Right lobe of liver (tissue), 6 donors: ENCODE measurements at regions not wholly inside any gene's neighbourhood (a gene's known extent, or its start where the extent isn't known, plus 50 kb on each side); places are given as distances from the start of the nearest gene placed in this dataset.
A peak's percentile ranks its signal among the peaks of the same experiment; 100 is the strongest.

ENCODE experiments used
- ATAC-seq, 4 donors: fragments of 200-7000 bp; cut with Tn5 transposase; one replicate each; pipeline ENCODE4 v1.9.1; 2020; ENCODE audit warnings: mild to moderate bottlenecking in 4 of 4, moderate library complexity in 4 of 4
- DNase-seq, 3 donors: peaks; one replicate each; pipeline ENCODE4 v3.0.0-alpha.2; 2020
- H3K27ac ChIP-seq, 3 donors: fragments of 200-600 bp; one replicate each; pipeline ENCODE4 v1.8.0; 2022
- H3K27me3 ChIP-seq, 2 donors: fragments of 200-600 bp; one replicate each; pipeline ENCODE4 v1.8.0; 2022
- H3K36me3 ChIP-seq, 4 donors: fragments of 200-600 bp; sonication (generic) in 1 of 4; one replicate each; pipeline versions ENCODE4 v1.5.1 to v1.8.0; 2017 to 2022; ENCODE audit warnings: control low read depth in 1 of 4
- H3K4me1 ChIP-seq, 4 donors: fragments of 200-600 bp; sonication (generic) in 1 of 4; one replicate each; pipeline versions ENCODE4 v1.5.1 to v1.8.0; 2017 to 2022; ENCODE audit warnings: control low read depth in 1 of 4
- H3K4me3 ChIP-seq, 3 donors: fragments of 200-600 bp; one replicate each; pipeline ENCODE4 v1.8.0; 2022
- H3K9me3 ChIP-seq, 4 donors: fragments of 200-600 bp; sonication (generic) in 1 of 4; one replicate each; pipeline versions ENCODE4 v1.5.1 to v1.8.0; 2017 to 2022; ENCODE audit warnings: control low read depth in 1 of 4
- POLR2A ChIP-seq: fragments of 450-650 bp; IDR thresholded peaks from one replicate; pipeline ENCODE4 v1.6.1; 2017; ENCODE audit warnings: antibody characterized with exemption, mild to moderate bottlenecking
- WGBS: methylation state at CpG from one replicate; pipeline ENCODE4 v1.1.6; 2018; ENCODE audit warnings: low coverage, low lambda C conversion rate; ENCODE audit not compliant: insufficient coverage; ENCODE audit errors: missing lambda C conversion rate; 5-methylcytosine and 5-hydroxymethylcytosine counted together
- intact Hi-C, 2 donors: fragments of 100-400 bp; cut with DNase I; formaldehyde crosslinking; loops; one replicate each; pipeline versions ENCODE4 v1.11.2 to v1.14.1; 2022
- TF ChIP-seq, protein P1 (sequence below), 4 donors: fragments of 200-600 bp in 3 of 4; fragments of 450-650 bp in 1 of 4; IDR thresholded peaks; one replicate each; pipeline versions ENCODE4 v1.5.1 to v1.8.0; 2016 to 2022; ENCODE audit warnings: antibody characterized with exemption in 4 of 4, mild to moderate bottlenecking in 2 of 4
- donor health status: DM: no; HTN: yes; CAD: no.
- donor health status: DM: no; HTN: no; CAD: no.
- donor health status: DM: no; HTN: no; CAD: no.
- donor health status: DM: no; HTN: yes; CAD: no.
- donor health status: DM: no; HTN: yes; CAD: no.

GRCh38 chr10:123556736-123557135 lies 109.4 kb upstream of the GPR26 start:
- TF ChIP-seq, protein P1, sequence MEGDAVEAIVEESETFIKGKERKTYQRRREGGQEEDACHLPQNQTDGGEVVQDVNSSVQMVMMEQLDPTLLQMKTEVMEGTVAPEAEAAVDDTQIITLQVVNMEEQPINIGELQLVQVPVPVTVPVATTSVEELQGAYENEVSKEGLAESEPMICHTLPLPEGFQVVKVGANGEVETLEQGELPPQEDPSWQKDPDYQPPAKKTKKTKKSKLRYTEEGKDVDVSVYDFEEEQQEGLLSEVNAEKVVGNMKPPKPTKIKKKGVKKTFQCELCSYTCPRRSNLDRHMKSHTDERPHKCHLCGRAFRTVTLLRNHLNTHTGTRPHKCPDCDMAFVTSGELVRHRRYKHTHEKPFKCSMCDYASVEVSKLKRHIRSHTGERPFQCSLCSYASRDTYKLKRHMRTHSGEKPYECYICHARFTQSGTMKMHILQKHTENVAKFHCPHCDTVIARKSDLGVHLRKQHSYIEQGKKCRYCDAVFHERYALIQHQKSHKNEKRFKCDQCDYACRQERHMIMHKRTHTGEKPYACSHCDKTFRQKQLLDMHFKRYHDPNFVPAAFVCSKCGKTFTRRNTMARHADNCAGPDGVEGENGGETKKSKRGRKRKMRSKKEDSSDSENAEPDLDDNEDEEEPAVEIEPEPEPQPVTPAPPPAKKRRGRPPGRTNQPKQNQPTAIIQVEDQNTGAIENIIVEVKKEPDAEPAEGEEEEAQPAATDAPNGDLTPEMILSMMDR (IDR thresholded peaks at IDR 0.05) = no peak
- no peak for TF ChIP-seq POLR2A
- no peaks in the 10 kb centered on the region for H3K9me3 ChIP-seq
- WGBS = no CpG with 5 or more reads among the region's 16 CpGs
- H3K27me3 ChIP-seq = no peaks in the 10 kb centered on the region
- ATAC-seq (no peak), DNase-seq (no peak)
- intact Hi-C loops = loop anchor here (5.0 to 10.0 kb wide), 3 partner anchors 422 to 512 kb away; partner anchors contain the start of gene HMX3 (in 1 of the 2)
- no peaks in the 10 kb centered on the region for H3K4me1 ChIP-seq
- H3K4me3 ChIP-seq = no peak overlapping the region
- no peaks in the 10 kb centered on the region for H3K36me3 ChIP-seq
- H3K27ac ChIP-seq = no peak overlapping the region

DNA sequence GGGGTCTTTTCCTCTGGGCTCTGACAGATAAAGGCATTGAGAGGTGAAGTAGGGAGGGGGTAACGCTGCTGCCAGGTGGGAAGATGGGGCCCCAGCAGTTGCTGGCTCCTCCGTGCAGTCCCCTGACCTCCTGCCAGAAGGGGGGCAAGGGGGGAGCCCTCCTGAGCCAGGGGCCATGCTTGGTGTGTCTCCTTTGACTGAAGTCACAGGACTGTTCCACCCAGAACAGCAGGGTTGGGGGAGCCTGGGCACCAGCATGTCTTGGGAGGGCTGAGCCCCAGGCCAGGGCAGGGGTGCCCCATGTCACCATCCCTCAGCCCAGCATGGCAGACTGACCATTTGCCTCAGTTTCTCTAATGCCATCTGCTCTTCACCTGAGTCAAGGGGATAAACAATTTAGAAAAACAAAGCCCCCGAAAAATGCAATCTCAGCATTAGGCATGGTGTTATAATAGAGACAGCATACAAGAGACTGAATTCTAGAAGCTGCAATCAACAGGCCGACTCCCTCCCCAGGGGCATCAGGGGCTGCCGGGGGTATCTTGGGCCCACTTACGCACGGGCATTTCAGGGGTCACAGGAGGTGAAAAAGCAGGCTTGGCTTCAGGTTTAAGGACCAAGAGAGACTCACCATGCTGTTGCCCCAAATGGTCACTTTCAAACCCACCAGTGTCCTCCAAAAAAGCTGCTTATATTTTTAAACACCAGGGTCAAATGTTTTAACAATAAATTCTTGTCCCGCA lies 108.6 kb upstream of the GPR26 start:
- no peak overlapping the region for H3K27ac ChIP-seq
- intact Hi-C loops = loop anchor here (5.0 to 10.0 kb wide), 3 partner anchors 423 to 513 kb away; partner anchors contain the start of gene HMX3 (in 1 of the 2)
- no peaks in the 10 kb centered on the region for H3K4me1 ChIP-seq
- no peak overlapping the region for H3K4me3 ChIP-seq
- no peaks in the 10 kb centered on the region for H3K36me3 ChIP-seq
- no peak for TF ChIP-seq POLR2A
- TF ChIP-seq, protein P1 (IDR thresholded peaks at IDR 0.05) = no peak
- H3K9me3 ChIP-seq = no peaks in the 10 kb centered on the region
- 56% methylated on average over 7 of the region's 8 CpGs for WGBS
- ATAC-seq (no peak), DNase-seq (no peak)
- H3K27me3 ChIP-seq = no peaks in the 10 kb centered on the region

GRCh38 chr10:123558651-123559050 lies 107.5 kb upstream of the GPR26 start:
- no peak for ATAC-seq
- H3K27ac ChIP-seq = no peak overlapping the region
- no peak overlapping the region for H3K4me3 ChIP-seq
- H3K27me3 ChIP-seq = no peaks in the 10 kb centered on the region
- whole genome bisulfite sequencing = 72% methylated on average over 7 of the region's 17 CpGs
- no peaks in the 10 kb centered on the region for H3K9me3 ChIP-seq
- intact Hi-C loops = loop anchor here (5.0 to 10.0 kb wide), 3 partner anchors 424 to 514 kb away; partner anchors contain the start of gene HMX3 (in 1 of the 2)
- H3K4me1 ChIP-seq = no peaks in the 10 kb centered on the region
- TF ChIP-seq, protein P1 (IDR thresholded peaks at IDR 0.05) = no peak
- no peak for DNase-seq
- H3K36me3 ChIP-seq = no peaks in the 10 kb centered on the region

GRCh38 chr10:123559066-123559822 lies 106.9 kb upstream of the GPR26 start:
- no peaks in the 10 kb centered on the region for H3K4me1 ChIP-seq
- H3K4me3 ChIP-seq = no peak overlapping the region
- no peaks in the 10 kb centered on the region for H3K36me3 ChIP-seq
- no peaks in the 10 kb centered on the region for H3K9me3 ChIP-seq
- 22% methylated on average over 17 of the region's 28 CpGs for WGBS
- H3K27ac ChIP-seq = no peak overlapping the region
- H3K27me3 ChIP-seq = no peaks in the 10 kb centered on the region
- intact Hi-C loops = loop anchor here (5.0 to 10.0 kb wide), 3 partner anchors 424 to 514 kb away; partner anchors contain the start of gene HMX3 (in 1 of the 2)
- TF ChIP-seq, protein P1 (IDR thresholded peaks at IDR 0.05) = peak; percentile 95 to 98 (median 97)
- TF ChIP-seq POLR2A = no peak
- ATAC-seq (peak; percentile 91 to 99 (median 97)), DNase-seq (peak; percentile 68 to 80 (median 74))
